ENCODE measurements at regions not wholly inside any gene's neighbourhood (a gene's known extent, or its start where the extent isn't known, plus 50 kb on each side); places are given as distances from the start of the nearest gene placed in this dataset.

- no peak for DNase-seq (ENCODE audit: low spot score)
Measured at GRCh38 chr1:94646141-94646643, 104.6 kb upstream of the F3 start.

DNA sequence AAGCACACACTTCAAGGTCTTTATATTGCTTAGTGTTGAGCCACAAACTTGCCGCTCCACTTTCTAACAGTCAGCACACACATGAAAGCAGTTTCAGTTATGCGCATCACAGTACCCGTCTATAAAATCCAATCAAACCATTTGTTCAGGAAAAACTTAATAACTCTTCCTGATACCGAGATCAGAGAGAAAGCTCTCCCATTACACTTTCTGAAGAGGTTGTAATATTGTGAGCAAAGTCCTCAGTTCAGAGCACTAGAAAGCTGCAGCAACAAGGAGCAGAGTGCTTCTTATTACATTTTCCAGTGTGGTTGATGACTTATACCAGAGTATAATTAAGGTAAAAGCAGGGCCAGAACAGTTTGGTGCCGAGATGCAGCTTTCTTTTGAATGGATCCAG lies 102.8 kb upstream of the F3 start:
- DNase-seq (ENCODE audit: low spot score): no peak

DNA sequence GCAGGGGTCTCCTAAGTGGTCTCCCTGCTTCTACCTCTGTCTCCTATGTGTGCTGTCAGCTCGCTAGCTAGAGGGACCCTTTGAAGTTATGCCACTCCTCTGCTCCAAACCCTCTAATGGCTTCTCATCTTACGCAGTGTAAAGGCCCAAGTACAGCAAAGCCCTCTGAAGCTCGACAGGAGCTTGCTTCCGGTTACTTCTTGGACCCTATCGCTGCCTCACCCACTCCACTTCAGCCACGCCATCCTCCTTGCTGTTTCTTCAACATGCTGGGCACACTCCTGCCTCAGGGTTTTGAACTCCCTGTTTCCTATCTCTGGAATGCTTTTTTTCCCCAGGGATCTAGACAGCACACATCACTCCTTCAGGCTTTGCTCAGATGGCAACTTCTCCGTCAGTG lies 102.3 kb upstream of the F3 start:
- DNase-seq (ENCODE audit: low spot score): peak; percentile 67

DNA sequence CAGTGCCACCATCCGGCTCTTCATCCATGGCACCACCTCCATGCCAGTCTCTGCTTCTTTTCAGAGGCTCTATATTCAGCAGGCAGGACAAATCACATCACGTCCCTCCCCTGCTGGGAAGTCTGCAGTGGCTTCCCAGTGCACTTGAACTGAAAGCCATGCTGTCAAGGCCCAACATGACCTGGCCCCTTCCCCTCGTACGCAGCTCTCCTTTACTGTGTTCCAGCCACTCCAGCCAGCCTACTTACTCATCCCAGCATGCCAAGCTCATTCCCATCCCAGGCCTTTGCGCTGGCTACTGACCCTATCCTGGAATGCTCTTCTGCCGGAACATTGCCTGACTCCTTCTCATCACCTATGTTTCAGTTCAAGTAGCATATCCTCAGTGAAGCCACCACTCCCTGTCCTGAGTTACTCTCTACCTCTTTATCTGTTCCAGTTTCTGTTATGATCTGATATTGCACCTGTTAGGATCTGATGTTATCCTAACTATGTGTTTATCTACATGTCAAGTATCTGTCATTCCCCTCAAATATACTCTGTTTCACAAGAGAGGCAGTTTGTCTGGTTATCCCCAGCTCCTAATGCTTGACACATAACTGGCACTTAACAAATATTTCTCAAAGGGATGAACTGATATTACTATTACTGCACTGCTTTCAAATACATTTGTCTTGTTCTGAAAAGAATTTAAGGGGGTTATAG lies 101.2 kb upstream of the F3 start:
- DNase-seq (ENCODE audit: low spot score): no peak

DNA sequence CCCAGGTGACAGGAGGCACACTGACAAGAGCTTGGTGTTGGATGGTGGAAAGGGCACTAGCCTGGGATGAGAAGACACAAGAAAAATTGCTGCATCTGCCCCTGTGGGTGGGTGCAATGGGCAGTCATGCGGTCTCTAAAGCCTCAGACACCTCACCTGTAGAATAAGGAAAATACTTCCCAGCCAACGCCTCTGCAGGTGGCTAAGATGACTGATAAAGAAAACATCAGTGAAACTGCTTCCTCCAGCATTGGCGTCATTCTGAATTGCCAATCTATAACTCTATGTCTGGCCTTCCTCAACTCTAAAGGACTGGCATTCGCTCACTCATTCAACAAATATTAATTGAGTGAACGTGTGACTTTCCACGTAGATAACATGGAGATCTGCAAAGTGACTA lies 100.4 kb upstream of the F3 start:
- no peak for DNase-seq (ENCODE audit: low spot score)

DNA sequence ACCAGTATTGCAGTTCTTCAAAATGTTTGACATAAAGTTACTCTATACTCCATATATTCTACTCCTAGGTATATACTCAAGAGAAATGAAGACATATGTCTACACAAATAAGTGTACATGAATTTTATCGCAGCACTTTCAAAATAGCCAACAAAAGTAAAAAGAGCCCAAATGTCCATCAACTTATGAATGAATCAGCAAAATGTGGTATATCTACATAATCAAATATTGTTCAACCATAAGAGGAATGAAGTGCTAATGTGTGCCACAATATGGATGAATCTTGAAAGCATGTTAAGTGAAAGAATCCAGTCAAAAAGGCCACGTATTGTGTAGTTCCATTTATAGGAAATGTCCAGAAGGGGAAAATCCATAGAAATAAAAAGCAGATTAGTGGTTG lies 98.6 kb upstream of the F3 start:
- DNase-seq (ENCODE audit: low spot score): no peak

DNA sequence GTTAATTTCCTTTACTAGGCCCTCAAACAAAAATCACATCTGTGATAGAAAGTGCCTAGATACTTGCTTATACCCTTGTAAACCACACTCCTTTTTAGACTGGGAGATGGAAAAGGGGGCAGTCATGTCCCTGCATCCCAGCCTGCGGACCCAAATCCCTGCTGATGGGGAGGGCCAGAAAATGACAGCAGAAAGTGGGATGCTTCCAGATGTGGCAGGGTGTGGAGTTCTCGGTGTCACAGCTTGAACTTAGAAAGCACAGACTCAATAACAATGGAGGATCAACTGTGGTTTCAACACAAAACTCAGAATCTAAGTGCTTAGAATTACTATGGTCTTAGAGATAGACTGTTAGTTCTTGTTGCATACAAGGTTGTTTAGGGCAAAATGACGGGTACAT lies 95.6 kb upstream of the F3 start:
- no peak for DNase-seq (ENCODE audit: low spot score)

- DNase-seq (ENCODE audit: low spot score): peak; percentile 78
Measured at GRCh38 chr1:94636624-94637023, 95.1 kb upstream of the F3 start.

- DNase-seq (ENCODE audit: low spot score): no peak
Measured at GRCh38 chr1:94636100-94636499, 94.5 kb upstream of the F3 start.

GRCh38 chr1:94634977-94635416 lies 93.4 kb upstream of the F3 start:
- DNase-seq (ENCODE audit: low spot score): peak; percentile 95

GRCh38 chr1:94633051-94633450 lies 91.5 kb upstream of the F3 start:
- DNase-seq (ENCODE audit: low spot score): peak; percentile 94

GRCh38 chr1:94629259-94630181 lies 88.0 kb upstream of the F3 start:
- DNase-seq (ENCODE audit: low spot score): peak; percentile 94

GRCh38 chr1:94628499-94628843 lies 86.9 kb upstream of the F3 start:
- no peak for DNase-seq (ENCODE audit: low spot score)

GRCh38 chr1:94627771-94628498 lies 86.4 kb upstream of the F3 start:
- DNase-seq (ENCODE audit: low spot score): peak; percentile 87

GRCh38 chr1:94624203-94624602 lies 82.6 kb upstream of the F3 start:
- DNase-seq (ENCODE audit: low spot score): peak; percentile 69

DNA sequence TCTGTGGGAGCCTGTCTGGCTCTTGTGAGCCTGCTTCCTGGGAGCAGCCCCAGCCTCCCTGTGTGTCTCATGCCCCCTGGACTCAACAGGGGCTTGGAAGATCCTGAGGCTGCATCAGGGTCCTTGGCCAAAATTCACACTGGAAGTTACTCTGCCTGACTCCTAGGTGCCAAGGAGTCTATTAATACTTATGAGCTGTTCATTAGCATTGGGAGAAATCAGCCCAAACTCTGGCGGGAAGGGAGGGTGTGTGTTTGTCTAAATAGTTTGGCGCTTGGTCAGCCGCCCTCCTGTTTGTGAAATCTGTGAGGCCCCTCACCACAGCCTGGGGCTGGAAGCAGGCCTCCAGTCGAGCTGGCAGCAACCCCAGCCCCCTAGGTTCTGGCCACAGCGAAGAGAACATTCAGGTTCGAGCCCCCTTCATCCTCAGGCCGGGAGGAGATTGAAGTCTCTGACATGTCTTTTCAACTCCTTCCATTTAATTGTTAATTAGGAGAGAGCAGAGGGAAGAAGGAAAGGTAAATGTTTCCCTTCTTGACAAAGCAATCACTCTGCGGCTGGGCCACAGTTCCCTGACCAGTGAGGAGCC lies 82.1 kb upstream of the F3 start:
- DNase-seq (ENCODE audit: low spot score): peak; percentile 79

DNA sequence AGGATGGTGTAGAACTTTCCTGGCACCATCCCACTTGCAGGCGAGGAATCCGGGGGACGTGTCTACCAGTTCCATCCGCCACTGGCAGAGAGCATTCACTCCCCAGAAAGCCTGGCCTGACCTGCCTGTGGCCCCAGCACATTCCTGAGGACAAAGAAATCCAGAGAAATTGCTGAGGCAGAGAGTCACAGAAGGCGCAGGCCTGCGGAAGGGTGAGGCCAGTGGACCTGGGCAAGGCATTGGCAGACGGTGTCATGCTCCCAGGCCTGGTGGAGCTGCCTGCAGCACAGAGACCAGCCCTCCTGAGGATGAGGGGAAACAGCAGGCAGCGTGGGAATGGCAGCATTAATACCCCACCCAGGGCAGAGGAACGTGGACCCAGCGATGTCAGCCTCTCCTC lies 81.2 kb upstream of the F3 start:
- peak; percentile 62 for DNase-seq (ENCODE audit: low spot score)

DNA sequence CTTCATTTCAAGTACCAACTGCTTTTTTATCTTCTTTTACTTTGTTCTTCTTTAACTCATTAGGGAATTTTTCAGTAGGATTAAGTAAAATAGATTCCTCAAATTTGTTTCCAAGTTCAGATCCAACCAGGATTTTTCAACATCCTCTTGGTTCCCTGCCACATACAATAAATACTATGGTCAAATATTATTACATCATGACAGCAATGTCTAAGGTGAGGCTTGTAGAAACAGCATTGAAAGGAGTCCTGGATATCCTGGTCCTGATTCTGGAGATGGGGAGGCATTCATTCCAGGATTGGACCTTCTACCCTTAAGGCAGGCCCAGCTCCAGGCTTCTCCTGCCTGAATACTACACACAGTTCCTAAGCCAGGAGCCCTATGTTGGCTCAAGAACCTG lies 80.2 kb upstream of the F3 start:
- DNase-seq (ENCODE audit: low spot score): no peak

- no peak for DNase-seq (ENCODE audit: low spot score)
Measured at GRCh38 chr1:94621395-94621794, 79.8 kb upstream of the F3 start.

DNA sequence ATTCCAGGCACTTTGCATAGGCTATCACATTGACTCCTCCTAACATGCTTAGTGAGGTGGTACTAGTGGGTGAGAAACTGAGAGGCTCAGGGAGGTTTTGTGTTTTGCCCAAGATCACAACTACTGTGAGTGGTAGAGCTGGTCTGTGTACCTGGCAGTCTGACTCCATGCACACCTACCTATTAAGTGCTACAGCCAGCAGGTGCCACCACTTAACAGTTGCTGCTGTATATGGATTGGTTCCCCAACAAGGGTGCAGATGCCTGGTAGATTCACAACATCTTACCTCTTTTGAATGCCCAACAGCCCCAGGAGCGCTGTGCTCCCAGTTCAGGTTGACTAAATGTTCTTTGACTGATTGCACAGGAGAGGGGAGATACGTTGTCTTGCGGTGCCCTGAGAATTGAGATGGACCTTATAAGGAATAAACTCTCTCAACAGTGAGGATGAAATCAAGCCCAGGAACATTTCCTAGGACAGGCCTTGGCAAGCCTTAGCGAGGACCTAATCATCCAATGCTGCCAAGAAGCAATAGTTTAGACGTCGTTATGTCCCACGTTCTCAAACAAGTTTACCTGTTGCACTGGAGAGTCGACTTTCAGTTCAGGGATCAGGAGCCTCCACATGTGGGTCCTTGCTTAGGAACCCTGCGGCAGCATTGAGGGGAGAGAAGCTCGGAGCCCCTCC lies 78.9 kb upstream of the F3 start:
- DNase-seq (ENCODE audit: low spot score): no peak

DNA sequence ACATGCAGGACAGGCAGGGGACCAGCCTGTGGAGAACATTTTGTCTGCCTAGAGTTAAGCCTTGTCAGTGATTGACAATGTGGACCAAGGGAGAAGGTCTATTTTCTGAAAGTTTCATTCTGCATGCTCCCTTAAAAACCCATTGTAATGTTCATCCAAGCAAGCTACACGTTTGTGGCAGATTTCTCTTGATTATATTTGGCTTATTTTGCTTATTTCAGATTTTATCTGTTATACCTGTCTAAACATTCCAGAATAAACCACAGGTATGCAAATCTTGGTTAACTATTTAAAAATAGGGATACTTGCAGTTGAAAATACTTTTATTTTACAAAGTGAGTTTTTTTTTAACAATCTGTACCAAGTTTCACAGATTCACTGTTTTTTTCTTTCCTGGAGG lies 78.2 kb upstream of the F3 start:
- no peak for DNase-seq (ENCODE audit: low spot score)

All from umbilical cord (tissue), 1 donor.